Fibroblast of mammary gland (primary cell): ENCODE measurements at regions not wholly inside any gene's neighbourhood (a gene's known extent, or its start where the extent isn't known, plus 50 kb on each side); places are given as distances from the start of the nearest gene placed in this dataset.

Experiments
- DNase-seq: peaks from one replicate; pipeline ENCODE4 v3.0.0-alpha.2; 2010; ENCODE audit warnings: low read depth
- H3K4me3 ChIP-seq: 2 replicates; pipeline ENCODE4 v1.5.1; 2011; ENCODE audit warnings: low read depth, mild to moderate bottlenecking, low read length, moderate library complexity; ENCODE audit not compliant: control insufficient read depth
- TF ChIP-seq, protein P1 (sequence below): conservative IDR thresholded peaks from 2 replicates; pipeline ENCODE4 v1.5.1; 2011; ENCODE audit warnings: low read depth, low read length, inconsistent platforms; ENCODE audit not compliant: control insufficient read depth, insufficient read depth

DNA sequence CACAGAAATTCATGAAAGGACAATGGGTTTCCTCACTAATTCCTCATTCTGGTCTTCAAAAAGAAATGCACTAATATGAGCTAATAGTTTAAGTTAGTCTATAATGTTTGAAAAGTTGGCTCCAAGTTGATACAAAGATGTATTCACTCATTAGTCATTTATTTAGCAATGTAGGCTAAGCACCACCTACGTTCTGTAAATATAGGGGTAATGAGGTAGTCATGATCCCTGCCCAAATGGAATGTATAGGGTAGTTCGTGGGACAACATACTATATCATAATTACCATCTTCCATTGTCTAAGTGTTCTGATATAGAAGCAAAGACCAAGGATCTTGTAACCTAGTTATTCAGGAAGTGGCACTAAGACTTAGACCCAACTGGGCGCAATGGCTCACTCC is 86.5 kb downstream of the DIO2 start:
- no peak for DNase-seq
- TF ChIP-seq, protein P1, sequence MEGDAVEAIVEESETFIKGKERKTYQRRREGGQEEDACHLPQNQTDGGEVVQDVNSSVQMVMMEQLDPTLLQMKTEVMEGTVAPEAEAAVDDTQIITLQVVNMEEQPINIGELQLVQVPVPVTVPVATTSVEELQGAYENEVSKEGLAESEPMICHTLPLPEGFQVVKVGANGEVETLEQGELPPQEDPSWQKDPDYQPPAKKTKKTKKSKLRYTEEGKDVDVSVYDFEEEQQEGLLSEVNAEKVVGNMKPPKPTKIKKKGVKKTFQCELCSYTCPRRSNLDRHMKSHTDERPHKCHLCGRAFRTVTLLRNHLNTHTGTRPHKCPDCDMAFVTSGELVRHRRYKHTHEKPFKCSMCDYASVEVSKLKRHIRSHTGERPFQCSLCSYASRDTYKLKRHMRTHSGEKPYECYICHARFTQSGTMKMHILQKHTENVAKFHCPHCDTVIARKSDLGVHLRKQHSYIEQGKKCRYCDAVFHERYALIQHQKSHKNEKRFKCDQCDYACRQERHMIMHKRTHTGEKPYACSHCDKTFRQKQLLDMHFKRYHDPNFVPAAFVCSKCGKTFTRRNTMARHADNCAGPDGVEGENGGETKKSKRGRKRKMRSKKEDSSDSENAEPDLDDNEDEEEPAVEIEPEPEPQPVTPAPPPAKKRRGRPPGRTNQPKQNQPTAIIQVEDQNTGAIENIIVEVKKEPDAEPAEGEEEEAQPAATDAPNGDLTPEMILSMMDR, result no peak
- no peak overlapping the region for H3K4me3 ChIP-seq

DNA sequence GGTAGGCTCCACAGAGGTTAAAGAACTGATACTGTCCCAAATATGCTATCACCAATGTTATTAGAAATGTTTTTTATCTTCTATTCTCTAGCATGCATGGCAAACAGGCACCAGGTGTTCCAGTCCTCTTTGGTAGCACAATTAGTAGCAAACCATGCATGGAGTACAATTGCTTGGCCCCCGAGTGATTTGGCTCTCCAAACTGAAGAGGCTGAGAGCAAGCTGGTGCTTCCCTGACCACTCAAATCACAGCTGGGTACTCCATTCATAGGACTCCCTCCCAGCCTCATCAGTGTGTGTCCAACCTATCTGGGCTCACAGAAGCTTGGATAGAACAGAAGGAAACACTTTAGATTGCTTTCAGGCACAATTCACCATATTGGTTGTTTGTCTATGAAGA is 93.4 kb downstream of the DIO2 start:
- TF ChIP-seq, protein P1, result no peak
- H3K4me3 ChIP-seq, result no peak overlapping the region
- DNase-seq, result no peak

DNA sequence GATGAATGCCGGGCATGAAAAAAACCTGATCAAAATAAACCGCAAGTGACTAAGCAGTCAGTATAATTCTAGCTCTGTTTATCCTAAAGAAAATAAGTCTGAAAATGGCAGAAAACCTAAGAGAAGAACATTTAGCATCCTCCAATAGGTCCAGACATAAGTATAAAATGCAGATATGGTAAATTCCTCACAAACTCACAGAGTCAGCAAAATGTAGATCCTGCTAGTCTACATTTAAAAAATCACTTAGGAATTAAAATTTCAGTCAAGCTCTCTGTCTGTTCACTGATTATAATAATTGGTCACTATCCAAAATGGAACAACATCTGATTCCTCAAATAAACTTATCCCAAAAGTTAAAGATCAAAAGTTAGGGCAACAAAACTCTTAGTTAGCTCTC is 95.1 kb downstream of the DIO2 start:
- no peak overlapping the region for H3K4me3 ChIP-seq
- TF ChIP-seq, protein P1, result no peak
- DNase-seq, result no peak

DNA sequence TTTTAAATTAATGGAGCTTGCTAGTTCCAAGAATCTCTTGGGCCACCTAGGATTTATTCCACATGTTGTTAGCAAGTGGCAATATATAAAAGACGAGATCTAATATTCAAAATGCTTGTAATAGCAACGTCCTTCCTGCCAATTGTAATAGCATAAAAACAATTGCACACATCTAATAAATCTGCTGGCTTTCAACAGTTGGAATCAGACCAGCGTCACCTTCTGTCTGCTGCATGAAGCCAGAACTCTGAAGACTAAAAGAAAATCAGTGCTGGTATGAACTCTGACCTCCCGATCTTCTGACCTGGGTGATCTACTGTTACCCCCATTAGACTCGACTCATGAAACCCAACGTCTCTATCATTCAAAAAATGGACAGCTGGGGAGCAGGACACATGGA is 100.6 kb downstream of the DIO2 start:
- TF ChIP-seq, protein P1, result no peak
- no peak for DNase-seq
- H3K4me3 ChIP-seq, result no peak overlapping the region

DNA sequence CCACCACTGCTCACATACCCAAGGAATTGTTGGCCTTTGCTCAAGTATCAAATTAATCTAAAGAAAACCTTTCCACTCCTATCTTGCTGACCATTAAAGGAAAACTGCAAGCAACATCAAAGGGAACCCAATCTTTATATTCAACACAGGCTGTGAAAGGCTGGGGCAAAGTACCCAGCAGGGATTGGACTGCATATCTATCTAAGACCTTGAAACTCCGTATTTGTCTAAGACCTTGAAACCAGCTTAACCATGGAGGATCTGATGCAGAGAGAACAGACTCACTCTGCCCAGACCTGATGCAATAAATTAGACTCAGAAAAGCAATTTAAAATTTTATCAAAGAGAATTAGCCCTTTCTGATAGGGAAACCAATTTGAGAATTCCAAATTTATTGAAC is 102.2 kb downstream of the DIO2 start:
- TF ChIP-seq, protein P1, result no peak
- no peak for DNase-seq

DNA sequence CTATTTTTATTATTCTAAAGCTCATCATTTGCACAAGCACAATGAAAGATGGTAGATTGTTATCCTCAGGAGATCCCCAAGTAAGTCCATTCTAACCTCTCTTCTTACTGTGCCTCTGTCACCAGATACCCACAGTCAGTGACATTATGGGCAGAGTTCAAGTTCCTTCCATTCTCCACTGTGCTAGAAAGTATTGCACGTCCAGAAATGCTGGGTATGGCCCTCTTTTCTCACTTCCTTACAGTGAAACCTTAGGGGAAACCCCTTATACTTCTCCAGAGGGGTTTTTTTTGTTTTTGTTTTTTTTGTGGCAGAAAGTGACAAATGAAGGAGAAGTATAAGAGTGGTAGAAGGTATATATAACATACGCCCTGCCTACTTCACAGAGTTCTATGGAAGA is 102.9 kb downstream of the DIO2 start:
- TF ChIP-seq, protein P1, result no peak
- no peak overlapping the region for H3K4me3 ChIP-seq

More for the DNA sequence above, 102.2 kb downstream of the DIO2 start:
- no peak overlapping the region for H3K4me3 ChIP-seq

DNA sequence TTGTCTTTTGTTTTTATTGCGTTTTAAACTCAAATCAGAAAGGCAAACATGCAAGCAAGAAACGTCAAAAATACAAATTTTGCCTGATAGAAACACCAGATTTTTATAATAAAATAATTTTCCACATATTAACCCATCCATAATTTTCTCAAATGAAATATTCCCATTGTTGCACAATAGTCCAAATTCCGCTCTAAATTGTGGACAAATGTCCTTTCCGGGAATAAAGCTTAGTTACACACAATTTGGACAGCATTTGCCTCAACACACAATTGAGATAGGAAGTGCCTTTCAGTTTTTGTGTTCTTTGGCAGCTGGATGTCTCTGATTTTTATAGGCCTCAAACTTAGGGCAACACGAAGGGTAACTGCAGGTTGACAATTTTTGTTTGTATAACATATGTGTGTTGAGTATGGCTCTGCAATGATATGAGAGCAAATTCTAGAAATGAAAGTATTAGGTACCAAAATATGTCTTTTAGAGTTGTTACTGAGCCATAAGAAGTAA is 105.8 kb downstream of the DIO2 start:
- H3K4me3 ChIP-seq, result no peak overlapping the region
- TF ChIP-seq, protein P1, result no peak
- no peak for DNase-seq

More for the DNA sequence above, 102.9 kb downstream of the DIO2 start:
- no peak for DNase-seq
